ENCODE measurements at regions not wholly inside any gene's neighbourhood (a gene's known extent, or its start where the extent isn't known, plus 50 kb on each side); places are given as distances from the start of the nearest gene placed in this dataset.
"Not testable (repeated sequence)": the region's sequence is repeated elsewhere in the genome, so short reads cannot be mapped to it uniquely, and the experiment has no call there.

GRCh38 chr18:55903911-55904310 is 315.9 kb upstream of the TCF4 start:
- WGBS, 2 donors, result 67 to 89% methylated on average over 6 of the region's 6 CpGs

GRCh38 chr18:55900380-55900779 is 312.4 kb upstream of the TCF4 start:
- intact Hi-C loops (cut with DNase I), result no loop called here
- no peak for DNase-seq
- Histone ChIP-seq H3K4me1 (no peaks in the 10 kb centered on the region), H3K4me3 (no peak overlapping the region), H3K27me3 (no peaks in the 10 kb centered on the region), H3K27ac (no peak overlapping the region), H3K36me3 (no peaks in the 10 kb centered on the region), H3K9me3 (no peaks in the 10 kb centered on the region)
- TF ChIP-seq POLR2AphosphoS5 (IDR thresholded peaks at IDR 0.05) (no peak), POLR2A (IDR thresholded peaks at IDR 0.05) (no peak), CTCF (IDR thresholded peaks at IDR 0.05) (no peak), EP300 (IDR thresholded peaks at IDR 0.05) (no peak)
- WGBS, 2 donors, result 66 to 78% methylated on average over 2 of the region's 2 CpGs

More at GRCh38 chr18:55903911-55904310, 315.9 kb upstream of the TCF4 start:
- Histone ChIP-seq H3K4me3 (no peak overlapping the region), H3K4me1 (peaks cover 0 to 3% (median 0%) of the 10 kb centered on the region in 4 donors), H3K36me3 (no peaks in the 10 kb centered on the region), H3K27ac (no peak overlapping the region), H3K9me3 (no peaks in the 10 kb centered on the region), H3K27me3 (no peaks in the 10 kb centered on the region)
- TF ChIP-seq POLR2A (IDR thresholded peaks at IDR 0.05), result no peak
- TF ChIP-seq POLR2AphosphoS5 (IDR thresholded peaks at IDR 0.05), result no peak
- TF ChIP-seq EP300 (IDR thresholded peaks at IDR 0.05), result no peak
- no peak for TF ChIP-seq CTCF (IDR thresholded peaks at IDR 0.05)
- intact Hi-C loops (cut with DNase I), result no loop called here
- no peak for DNase-seq

- H3K27ac ChIP-seq, result no peak overlapping the region
- no peaks in the 10 kb centered on the region for H3K36me3 ChIP-seq
- H3K4me3 ChIP-seq, result no peak overlapping the region
- H3K27me3 ChIP-seq, result no peaks in the 10 kb centered on the region
- intact Hi-C loops (cut with DNase I), result no loop called here
- no peak for DNase-seq
- no peak for TF ChIP-seq CTCF (IDR thresholded peaks at IDR 0.05)
- TF ChIP-seq EP300 (IDR thresholded peaks at IDR 0.05), result no peak
- TF ChIP-seq POLR2A (IDR thresholded peaks at IDR 0.05), result no peak
- no peak for TF ChIP-seq POLR2AphosphoS5 (IDR thresholded peaks at IDR 0.05)
- H3K9me3 ChIP-seq, result no peaks in the 10 kb centered on the region
- H3K4me1 ChIP-seq, result no peaks in the 10 kb centered on the region
- WGBS, 2 donors, result 77 to 82% methylated on average over 3 of the region's 3 CpGs
These were observed 309.2 kb upstream of the TCF4 start for GRCh38 chr18:55897091-55897689.

GRCh38 chr18:55893948-55894347 is 306.0 kb upstream of the TCF4 start:
- no peak for TF ChIP-seq POLR2A (IDR thresholded peaks at IDR 0.05)
- no peak for TF ChIP-seq EP300 (IDR thresholded peaks at IDR 0.05)
- no peak for TF ChIP-seq POLR2AphosphoS5 (IDR thresholded peaks at IDR 0.05)
- no peak for TF ChIP-seq CTCF (IDR thresholded peaks at IDR 0.05)
- DNase-seq, result no peak
- Histone ChIP-seq H3K36me3 (no peaks in the 10 kb centered on the region), H3K27ac (no peak overlapping the region), H3K4me3 (no peak overlapping the region), H3K4me1 (no peaks in the 10 kb centered on the region), H3K27me3 (no peaks in the 10 kb centered on the region), H3K9me3 (no peaks in the 10 kb centered on the region)
- intact Hi-C loops (cut with DNase I), result no loop called here
- WGBS, 2 donors, result 83 to 90% methylated on average over 5 of the region's 5 CpGs

GRCh38 chr18:55892862-55893813 is 305.1 kb upstream of the TCF4 start:
- 82 to 87% methylated on average over 28 of the region's 28 CpGs for WGBS, 2 donors
- DNase-seq; H3K27me3 ChIP-seq; intact Hi-C loops (cut with DNase I); H3K4me1 ChIP-seq; H3K36me3 ChIP-seq; H3K9me3 ChIP-seq; H3K27ac ChIP-seq; H3K4me3 ChIP-seq: not testable (repeated sequence)

Data from sigmoid colon (tissue), 6 donors.